Upper lobe of right lung (tissue), 1 donor: ENCODE measurements at regions not wholly inside any gene's neighbourhood (a gene's known extent, or its start where the extent isn't known, plus 50 kb on each side); places are given as distances from the start of the nearest gene placed in this dataset.
"Not testable (repeated sequence)": the region's sequence is repeated elsewhere in the genome, so short reads cannot be mapped to it uniquely, and the experiment has no call there.

Experiments used
- ATAC-seq: fragments of 200-7000 bp; cut with Tn5 transposase; one replicate; pipeline ENCODE4 v1.9.1; 2020; ENCODE audit warnings: mild to moderate bottlenecking, moderate library complexity
- DNase-seq: peaks from one replicate; pipeline ENCODE4 v3.0.0-alpha.2; 2020
- H3K27ac ChIP-seq: fragments of 200-600 bp; one replicate; pipeline ENCODE4 v1.8.0; 2022
- H3K27me3 ChIP-seq: fragments of 200-600 bp; one replicate; pipeline ENCODE4 v1.8.0; 2022; ENCODE audit warnings: mild to moderate bottlenecking
- H3K36me3 ChIP-seq: fragments of 200-600 bp; one replicate; pipeline ENCODE4 v1.8.0; 2022
- H3K4me1 ChIP-seq: fragments of 200-600 bp; one replicate; pipeline ENCODE4 v1.8.0; 2022
- H3K4me3 ChIP-seq: fragments of 200-600 bp; one replicate; pipeline ENCODE4 v1.8.0; 2022; ENCODE audit warnings: mild to moderate bottlenecking
- H3K9me3 ChIP-seq: fragments of 200-600 bp; one replicate; pipeline ENCODE4 v1.8.0; 2022
- CTCF ChIP-seq: fragments of 200-600 bp; IDR thresholded peaks from one replicate; pipeline ENCODE4 v1.8.0; 2022; ENCODE audit warnings: antibody characterized with exemption
- intact Hi-C: fragments of 100-400 bp; cut with DNase I; formaldehyde crosslinking; loops from one replicate; pipeline ENCODE4 v1.11.0; 2022
- donor health status: DM: no; HTN: yes; CAD: no; lungs with severe emphysema.

DNA sequence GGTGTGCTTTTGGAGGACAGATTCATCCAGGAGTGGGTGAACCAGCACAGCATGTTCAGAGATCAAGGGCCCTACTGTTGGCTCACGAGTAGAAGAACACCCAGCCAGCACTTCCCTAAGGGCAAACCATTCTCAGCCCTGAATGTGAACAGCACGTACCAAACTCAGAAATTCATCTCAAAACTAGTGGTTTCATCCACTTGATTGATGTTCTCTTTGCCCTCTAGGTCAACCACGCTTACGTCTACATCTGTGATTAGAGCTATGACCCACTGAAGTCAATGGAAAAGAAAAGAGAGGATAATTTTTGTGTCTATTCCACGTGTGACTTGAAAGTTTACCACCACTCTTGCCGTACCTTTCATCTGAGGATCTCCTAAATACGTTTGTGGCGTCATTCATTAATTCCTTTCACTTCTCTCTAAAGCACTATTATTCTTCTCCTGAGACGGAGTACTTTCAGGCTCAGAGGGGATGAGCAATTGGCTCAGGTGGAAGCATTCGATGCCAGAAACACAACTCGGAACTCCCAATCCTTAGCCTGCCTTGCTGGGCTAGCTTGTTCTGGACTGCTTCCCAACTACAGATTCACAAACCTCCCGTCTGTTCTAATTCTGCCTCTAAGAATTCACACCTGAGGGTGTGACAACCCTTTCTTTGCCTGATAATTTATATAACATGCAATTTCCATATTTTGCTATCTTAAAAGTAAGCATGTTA lies 57.3 kb upstream of the HIVEP3 start:
- ATAC-seq = no peak
- intact Hi-C loops = no loop called here
- TF ChIP-seq CTCF = no peak

DNA sequence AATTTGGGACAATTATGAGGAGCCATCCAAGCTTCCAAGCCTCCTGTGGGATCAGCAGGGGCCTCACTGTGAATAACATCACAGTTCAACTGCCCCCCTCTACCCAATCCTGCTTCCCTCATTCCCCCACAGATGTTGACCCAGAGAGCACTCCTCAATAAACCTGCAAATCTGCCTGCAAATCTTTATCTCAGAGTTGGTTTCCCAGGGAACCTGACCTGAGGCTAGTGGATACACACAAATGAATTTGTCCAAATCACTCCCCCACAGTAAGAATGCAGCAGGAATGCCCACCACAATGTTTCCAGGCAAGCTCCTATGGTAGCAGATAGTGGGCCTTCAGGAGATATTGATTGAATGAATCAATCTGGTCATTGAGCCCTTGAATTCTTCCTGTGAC lies 56.4 kb upstream of the HIVEP3 start:
- H3K27ac ChIP-seq = no peak overlapping the region
- no peaks in the 10 kb centered on the region for H3K36me3 ChIP-seq
- no peak for TF ChIP-seq CTCF
- no peak for ATAC-seq
- no peaks in the 10 kb centered on the region for H3K9me3 ChIP-seq
- H3K4me1 ChIP-seq = no peaks in the 10 kb centered on the region
- intact Hi-C loops = no loop called here
- H3K27me3 ChIP-seq = no peaks in the 10 kb centered on the region
- DNase-seq = no peak
- no peak overlapping the region for H3K4me3 ChIP-seq

More for the DNA sequence above, 57.3 kb upstream of the HIVEP3 start:
- no peaks in the 10 kb centered on the region for H3K27me3 ChIP-seq
- H3K4me3 ChIP-seq = no peak overlapping the region
- H3K27ac ChIP-seq = no peak overlapping the region
- no peak for DNase-seq
- H3K4me1 ChIP-seq = no peaks in the 10 kb centered on the region
- no peaks in the 10 kb centered on the region for H3K9me3 ChIP-seq
- H3K36me3 ChIP-seq = no peaks in the 10 kb centered on the region

- H3K4me3 ChIP-seq, H3K27ac ChIP-seq, H3K36me3 ChIP-seq, DNase-seq, ATAC-seq, H3K9me3 ChIP-seq, intact Hi-C loops, H3K27me3 ChIP-seq, H3K4me1 ChIP-seq: not testable (repeated sequence)
Observed at GRCh38 chr1:41968557-41968956, 49.8 kb upstream of the HIVEP3 start.
